Activated CD4-positive, alpha-beta T cell treated with anti-CD3 and anti-CD28 coated beads for 4 hours (primary cell): ENCODE measurements at regions not wholly inside any gene's neighbourhood (a gene's known extent, or its start where the extent isn't known, plus 50 kb on each side); places are given as distances from the start of the nearest gene placed in this dataset.

Experiments
- DNase-seq, 2 donors: peaks; one replicate each; pipeline ENCODE4 v3.0.0-alpha.2; 2020

GRCh38 chr5:100004969-100005368, 530.2 kb upstream of the FAM174A start:
- DNase-seq: no peak

DNA sequence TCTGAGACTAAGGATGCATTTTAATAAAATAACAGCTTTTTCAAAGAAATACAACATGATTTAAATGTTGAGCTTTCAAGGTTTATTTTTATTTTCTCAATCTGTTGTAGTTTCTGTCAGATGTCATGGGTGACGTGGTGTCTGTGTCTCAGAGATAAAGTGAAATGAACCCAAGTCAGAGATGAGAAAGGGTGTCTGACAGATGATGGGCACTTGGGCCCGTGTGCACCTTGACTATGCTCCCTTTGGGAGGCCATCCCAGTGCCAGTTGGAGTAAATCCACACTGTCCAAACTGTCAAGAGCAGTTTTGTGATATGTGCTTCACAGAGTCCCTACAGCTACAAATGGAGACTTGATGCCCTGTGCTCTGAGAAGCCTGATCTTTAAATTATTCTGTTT, 536.9 kb upstream of the FAM174A start:
- no peak for DNase-seq

- DNase-seq: no peak
Observed at GRCh38 chr5:99995407-99995806, 539.8 kb upstream of the FAM174A start.

DNA sequence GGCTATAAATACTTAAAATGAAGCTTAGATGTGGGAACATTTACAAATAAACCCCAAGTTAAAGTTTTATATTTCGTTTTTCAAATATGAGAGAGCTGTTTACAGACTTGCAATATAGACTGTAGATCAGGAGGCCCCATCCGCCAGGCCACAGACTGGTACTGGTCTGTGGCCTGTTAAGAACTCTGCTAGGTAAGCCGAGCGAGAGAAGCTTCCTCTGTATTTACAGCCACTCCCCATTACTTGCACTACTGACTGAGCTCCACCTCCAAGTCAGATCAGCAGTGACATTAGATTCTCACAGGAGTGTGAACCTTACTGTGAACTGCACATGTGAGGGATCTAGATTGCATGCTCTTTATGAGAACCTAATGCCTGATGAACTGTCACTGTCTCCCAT, 561.4 kb upstream of the FAM174A start:
- no peak for DNase-seq

- DNase-seq: no peak
Observed at GRCh38 chr5:99955962-99956361, 579.2 kb upstream of the FAM174A start.

DNA sequence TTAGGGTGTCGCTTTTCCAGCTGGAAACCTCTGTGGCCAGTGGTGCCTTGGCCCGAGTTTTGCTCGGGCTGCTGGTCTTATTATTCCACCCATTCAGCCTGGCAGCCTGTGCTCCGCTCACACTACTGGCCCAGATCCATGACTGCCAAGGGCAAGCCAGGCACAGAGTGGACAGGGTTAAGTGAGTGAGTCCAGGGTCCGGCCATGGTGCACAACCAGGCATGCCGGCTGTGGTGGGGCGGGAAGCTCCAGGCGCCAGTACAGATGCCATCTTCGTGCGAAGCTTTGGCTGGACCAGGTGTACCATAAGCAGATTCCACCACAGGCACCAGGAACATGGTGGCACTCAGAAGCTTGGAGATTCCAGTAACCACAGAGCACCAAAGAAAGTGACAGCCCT, 580.2 kb upstream of the FAM174A start:
- no peak for DNase-seq

GRCh38 chr5:99949969-99950524, 585.1 kb upstream of the FAM174A start:
- no peak for DNase-seq

- DNase-seq: no peak
Observed at GRCh38 chr5:99949361-99949760, 585.8 kb upstream of the FAM174A start.

DNA sequence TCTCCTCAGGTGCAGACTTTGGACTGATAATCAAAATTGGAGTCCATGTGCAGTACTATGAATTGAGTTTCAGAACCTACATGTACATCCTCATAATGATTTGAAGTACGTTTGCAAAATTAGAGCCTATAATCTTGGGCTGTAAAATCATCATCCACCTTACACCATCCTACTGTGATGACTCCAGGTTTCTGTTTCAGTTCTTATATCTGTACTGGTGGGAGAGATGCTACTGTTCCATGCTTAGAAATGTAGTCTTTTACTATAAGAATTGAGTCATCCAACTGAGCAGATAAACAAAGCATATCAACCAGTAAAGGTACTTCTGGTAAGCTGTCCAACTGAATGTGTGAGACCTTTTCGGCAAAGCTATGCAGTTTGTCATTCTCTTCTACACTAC, 586.3 kb upstream of the FAM174A start:
- no peak for DNase-seq

DNA sequence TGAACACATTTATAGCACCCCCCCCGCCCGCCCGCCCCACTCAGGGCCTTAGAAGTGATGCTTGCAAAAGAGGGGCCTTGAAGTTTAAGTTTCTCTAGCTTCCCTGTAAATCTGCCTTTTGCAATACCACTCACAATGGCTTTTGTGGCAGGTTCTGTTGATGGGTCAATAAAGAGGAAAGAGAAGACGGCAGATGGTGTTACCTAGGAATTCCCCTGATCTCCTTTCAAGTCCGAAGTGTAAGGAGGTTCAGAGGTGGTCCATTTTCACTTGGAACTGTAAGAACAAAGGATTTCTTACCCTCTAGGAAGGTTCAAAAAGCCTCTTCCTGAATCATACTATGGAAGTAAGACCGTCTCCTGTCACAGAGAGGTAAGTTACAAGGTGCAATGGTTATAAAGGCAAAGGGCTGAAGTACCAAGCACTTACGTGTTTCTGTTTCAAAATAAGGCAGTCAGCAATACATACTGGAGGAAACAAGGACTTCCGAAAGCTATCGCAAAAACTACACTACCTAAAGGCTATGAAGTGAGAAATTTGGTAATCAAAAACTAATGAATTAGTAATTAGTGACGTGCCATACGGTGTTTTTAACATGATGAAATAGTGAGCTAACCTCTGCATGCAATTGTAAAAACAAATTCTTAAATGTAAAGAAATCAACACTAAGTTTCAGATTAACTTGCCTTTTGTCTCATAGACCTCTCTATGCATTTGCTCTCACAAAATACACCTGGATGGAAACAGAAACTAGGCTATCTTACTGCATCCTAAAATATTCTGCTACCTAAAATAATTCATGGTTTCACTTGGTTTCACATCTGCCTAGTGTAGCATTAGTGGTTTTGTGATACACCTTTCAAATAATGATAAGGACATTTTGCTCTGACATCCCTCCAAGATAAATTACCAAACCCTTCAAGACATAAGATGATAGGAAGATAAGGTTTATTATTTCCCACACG, 589.4 kb upstream of the FAM174A start:
- DNase-seq: no peak

- no peak for DNase-seq
Observed at GRCh38 chr5:99940540-99940939, 594.6 kb upstream of the FAM174A start.

- no peak for DNase-seq
Observed at GRCh38 chr5:99936911-99937310, 598.3 kb upstream of the FAM174A start.

DNA sequence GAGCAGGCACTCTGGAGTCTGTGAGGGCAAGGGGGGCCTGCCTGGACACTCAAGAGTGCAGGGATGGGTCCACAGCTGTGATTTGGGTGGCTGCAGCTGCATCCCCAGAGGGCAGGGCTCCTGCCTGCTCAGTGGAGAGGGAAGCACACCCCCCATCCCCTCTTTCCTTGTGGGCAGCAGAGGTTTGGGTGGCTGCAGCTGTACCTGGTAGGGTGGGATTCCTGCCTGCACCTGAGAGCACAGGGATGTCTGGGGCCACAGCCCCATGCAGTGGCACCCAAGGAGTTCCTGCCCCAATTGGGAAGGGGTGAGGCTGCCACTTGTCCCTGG, 605.4 kb upstream of the FAM174A start:
- DNase-seq: no peak

GRCh38 chr5:99929067-99929805, 605.9 kb upstream of the FAM174A start:
- no peak for DNase-seq

- no peak for DNase-seq
Observed at GRCh38 chr5:99928490-99928889, 606.7 kb upstream of the FAM174A start.

DNA sequence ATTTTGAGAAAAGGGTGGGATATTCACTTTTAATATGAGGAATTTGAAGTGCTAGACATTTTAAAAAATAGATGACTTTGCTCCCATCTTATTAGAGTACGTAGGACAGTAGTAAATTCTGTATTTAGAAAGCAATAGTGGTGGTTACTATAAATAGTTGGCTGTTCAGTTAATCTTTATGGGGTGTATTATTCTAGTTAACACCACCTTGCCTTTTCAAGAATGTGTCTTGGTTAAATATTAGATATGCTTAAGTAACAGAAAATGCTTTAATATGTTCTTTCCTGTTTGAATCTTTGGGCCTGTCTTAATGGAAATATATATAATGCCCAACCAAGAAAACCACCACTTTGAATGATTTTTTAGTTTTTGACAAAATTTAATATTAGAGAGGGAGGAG, 608.7 kb upstream of the FAM174A start:
- no peak for DNase-seq

- no peak for DNase-seq
Observed at GRCh38 chr5:99922386-99922785, 612.8 kb upstream of the FAM174A start.

GRCh38 chr5:99911971-99912370, 623.2 kb upstream of the FAM174A start:
- DNase-seq: no peak

- DNase-seq: no peak
Observed at GRCh38 chr5:99906776-99907175, 628.4 kb upstream of the FAM174A start.

DNA sequence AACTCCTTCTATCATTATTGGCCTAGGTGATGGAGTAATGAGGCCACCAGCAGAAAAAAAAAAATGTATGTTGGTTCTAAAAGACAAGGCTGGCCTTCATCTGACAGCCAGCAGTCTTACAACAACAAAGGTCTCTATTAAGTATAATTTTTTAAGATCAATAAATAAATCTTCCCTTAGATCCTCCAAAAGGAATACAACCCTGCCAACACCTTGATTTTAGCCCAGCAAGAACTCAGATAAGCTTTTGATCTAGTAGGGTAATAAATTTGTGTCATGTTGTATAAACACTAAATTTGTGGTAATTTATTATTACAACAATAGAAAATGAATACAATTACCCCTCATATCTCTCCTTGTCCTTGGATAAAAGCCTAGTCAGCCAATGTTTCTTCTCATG, 633.2 kb upstream of the FAM174A start:
- DNase-seq: no peak

DNA sequence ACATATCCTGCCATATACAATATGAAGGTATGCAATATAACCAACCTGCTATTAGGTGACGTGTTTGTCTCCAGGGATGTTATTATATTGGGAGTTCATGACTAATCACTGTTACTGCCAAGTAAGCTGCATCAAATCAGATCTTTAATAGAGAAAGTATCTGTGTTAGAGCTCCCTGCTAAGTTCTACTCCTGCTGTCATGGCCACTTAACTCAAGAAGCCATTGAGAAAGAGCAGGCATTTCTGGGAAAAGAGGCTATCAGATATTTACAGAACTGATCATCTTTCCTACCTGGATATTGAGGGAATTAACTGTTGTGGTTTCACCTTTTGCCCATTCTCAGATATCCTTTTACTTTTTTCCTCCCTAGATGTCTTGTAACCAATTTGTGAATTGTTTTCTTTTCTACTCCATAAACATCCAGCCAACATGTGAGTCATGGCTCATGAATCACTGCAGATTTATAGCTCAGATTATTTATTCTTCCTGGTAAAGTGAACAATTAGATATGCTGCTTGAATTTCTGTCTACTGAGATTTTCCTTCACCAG, 634.8 kb upstream of the FAM174A start:
- no peak for DNase-seq

- DNase-seq: no peak
Observed at GRCh38 chr5:99879791-99880511, 655.2 kb upstream of the FAM174A start.

DNA sequence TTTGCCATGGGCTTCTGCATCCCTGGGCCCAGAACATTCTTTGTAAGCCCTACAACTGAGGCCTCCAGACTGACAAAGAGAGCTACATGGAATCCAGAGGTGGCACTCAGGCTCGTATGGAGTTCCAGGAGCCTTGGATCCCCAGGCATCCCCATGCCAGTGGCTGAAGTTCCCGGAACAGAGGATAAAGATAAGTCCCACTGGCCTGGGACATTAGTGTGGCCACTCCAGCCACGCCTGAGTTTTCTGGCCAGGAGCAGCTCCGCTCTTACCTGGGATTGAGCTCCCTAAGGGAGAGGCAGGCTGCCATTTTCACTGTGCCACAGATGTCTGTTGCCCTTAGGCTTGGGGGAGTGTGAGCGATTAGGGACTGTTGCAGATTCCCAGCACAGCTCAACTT, 656.3 kb upstream of the FAM174A start:
- no peak for DNase-seq
